B cell (primary cell): ENCODE measurements at regions not wholly inside any gene's neighbourhood (a gene's known extent, or its start where the extent isn't known, plus 50 kb on each side); places are given as distances from the start of the nearest gene placed in this dataset.

Experiments
- CTCF ChIP-seq: fragments of 200-600 bp; IDR thresholded peaks from one replicate; pipeline ENCODE4 v1.8.0; 2022; ENCODE audit warnings: antibody characterized with exemption, mild to moderate bottlenecking
- EZH2 ChIP-seq: IDR thresholded peaks from 2 replicates; pipeline ENCODE4 v1.6.1; 2012; ENCODE audit warnings: borderline replicate concordance, low read depth, mild to moderate bottlenecking, moderate library complexity, low read length; ENCODE audit not compliant: insufficient read depth, poor library complexity, severe bottlenecking

GRCh38 chr3:859135-859534 lies 233.7 kb upstream of the CNTN6 start:
- no peak for TF ChIP-seq CTCF
- no peak for TF ChIP-seq EZH2
